Sigmoid colon (tissue), 4 donors: ENCODE measurements at regions not wholly inside any gene's neighbourhood (a gene's known extent, or its start where the extent isn't known, plus 50 kb on each side); places are given as distances from the start of the nearest gene placed in this dataset.

Experiments
- EP300 ChIP-seq, 4 donors: sonication (generic); formaldehyde crosslinking; IDR thresholded peaks; one replicate each; pipeline ENCODE4 v1.6.1; 2017; ENCODE audit warnings: antibody characterized with exemption in 4 of 4
- POLR2A ChIP-seq, 2 donors: fragments of 450-650 bp; IDR thresholded peaks; one replicate each; pipeline ENCODE4 v1.6.1; 2016; ENCODE audit warnings: antibody characterized with exemption in 2 of 2, mild to moderate bottlenecking in 2 of 2, moderate library complexity in 2 of 2

GRCh38 chr14:43012817-43013216 is 1406.1 kb downstream of the LRFN5 start:
- TF ChIP-seq POLR2A (IDR thresholded peaks at IDR 0.05) (no peak), EP300 (IDR thresholded peaks at IDR 0.05) (no peak)
